NCI-H82 treated with DMSO at 0.1 percent for 48 hours (cell line): ENCODE measurements at regions not wholly inside any gene's neighbourhood (a gene's known extent, or its start where the extent isn't known, plus 50 kb on each side); places are given as distances from the start of the nearest gene placed in this dataset.
"Not testable (repeated sequence)": the region's sequence is repeated elsewhere in the genome, so short reads cannot be mapped to it uniquely, and the experiment has no call there.

Experiments
- DNase-seq: peaks from one replicate; lab custom pipeline; 2025; ENCODE audit not compliant: unreplicated experiment; lab: John Stamatoyannopoulos, UW

DNA sequence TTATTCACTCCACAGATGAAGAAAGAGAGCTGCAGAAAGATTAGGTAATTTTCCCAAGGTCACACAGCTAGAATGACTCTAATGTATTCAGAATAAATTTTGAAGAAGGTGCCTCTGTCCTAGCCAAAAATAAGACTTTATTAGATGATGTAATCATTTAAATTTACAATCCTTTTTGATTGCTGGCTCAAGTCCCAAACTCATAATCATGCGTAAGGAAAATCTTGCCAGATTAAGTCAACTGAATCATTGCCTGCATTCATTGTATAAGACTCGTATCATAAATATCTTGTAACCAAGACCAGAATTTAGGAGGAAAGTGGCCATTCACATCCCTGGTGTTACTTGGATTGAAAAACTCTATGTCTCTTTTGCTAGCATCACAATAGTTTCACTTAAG, 53.1 kb upstream of the STK39 start:
- no peak for DNase-seq

DNA sequence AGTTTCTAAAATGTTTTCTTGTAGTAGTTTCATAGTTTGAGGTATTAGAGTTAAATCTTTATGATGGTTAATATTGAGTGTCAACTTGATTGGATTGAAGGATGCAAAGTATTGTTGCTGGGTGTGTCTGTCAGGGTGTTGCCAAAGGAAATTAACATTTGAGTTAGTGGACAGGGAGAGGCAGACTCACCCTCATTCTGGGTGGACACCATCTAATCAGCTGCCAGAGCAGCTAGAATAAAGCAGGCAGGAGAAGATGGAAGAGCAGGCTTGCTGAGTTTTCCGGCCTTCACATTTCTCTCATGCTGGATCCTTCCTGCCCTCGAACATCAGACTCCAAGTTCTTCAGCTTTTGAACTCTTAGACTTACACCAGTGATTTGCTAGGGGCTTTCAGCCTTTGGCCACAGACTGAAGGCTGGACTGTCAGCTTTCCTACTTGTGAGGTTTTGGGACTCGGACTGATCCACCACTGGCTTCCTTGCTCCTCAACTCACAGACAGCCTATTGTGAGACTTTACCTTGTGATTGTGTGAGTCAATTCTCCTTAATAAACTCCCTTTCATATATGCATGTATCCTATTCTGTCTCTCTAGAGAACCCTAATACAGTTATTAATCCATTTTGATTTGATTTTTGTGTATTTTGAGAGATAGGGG, 56.8 kb upstream of the STK39 start:
- DNase-seq: no peak

DNA sequence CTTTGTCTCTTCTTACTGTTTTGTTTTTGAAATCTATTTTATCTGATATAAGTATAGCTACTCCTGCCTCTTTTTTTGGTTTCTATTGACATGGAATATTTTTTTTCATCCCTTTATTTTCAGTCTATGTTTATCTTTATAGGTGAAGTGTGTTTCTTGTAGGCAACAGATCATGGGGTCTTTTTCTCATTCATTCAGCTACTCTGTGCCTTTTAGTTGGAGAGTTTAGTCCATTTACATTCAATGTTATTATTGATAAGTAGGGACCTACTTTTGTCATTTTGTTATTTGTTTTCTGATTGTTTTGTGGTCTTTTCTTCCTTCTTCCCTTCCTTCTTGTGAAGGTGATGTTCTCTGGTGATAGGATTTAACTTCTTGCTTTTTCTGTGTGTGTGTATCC, 60.0 kb upstream of the STK39 start:
- no peak for DNase-seq

DNA sequence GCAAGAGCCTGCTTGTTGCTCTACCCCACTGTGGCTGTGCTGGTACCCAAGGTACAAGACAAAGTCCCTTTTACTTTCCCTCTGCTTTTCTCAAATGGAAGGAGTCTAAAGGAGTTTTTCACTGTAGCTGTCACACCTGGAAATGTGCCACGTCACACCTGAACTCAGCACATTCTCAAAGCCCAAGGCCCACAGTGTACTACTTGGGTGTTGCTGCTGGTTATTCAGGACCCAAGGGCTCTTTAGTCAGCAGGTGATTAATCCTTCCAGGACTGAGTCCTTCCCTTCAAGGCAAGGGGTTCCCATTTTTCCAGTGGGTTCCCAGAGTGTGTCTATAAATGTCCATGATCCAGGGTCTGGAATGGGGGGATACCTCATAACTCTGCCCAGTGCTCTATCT, 63.2 kb upstream of the STK39 start:
- DNase-seq: no peak

GRCh38 chr2:168311261-168311910, 64.0 kb upstream of the STK39 start:
- DNase-seq: no peak

DNA sequence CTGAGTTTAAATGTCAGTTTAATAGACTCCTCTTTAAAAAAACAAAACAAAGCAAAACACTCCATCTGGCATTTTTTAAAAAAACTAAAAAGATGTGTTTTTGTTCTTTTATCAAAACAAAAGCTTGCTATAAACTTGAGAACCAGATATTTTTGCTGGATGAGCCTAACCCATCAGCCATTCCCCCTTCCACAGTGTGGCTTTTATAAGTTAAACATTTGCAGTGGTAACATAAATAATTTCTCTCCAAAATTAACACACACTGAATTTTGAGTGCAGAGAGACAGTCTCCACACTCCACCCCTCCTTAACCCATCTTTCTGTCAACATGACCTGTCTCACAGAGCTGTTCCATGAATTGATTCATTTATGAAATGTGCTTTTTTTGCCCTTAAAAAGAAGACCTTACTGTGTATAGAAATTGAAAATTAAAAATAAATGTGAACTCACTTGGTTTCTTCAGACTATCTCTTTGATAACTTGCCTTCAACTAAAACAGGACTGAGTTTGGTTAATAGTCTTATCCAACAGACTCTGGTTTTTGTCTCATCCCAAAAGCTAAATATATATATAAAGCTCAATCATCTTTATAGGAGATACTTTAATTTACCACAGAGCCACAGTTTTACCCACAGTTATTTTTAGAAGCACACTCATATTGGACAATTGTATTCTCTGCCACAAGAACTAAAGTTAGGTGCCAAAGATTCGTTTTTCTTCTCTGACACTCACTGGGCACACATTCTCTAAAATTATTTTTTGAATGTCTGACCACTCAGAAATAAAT, 64.8 kb upstream of the STK39 start:
- no peak for DNase-seq

DNA sequence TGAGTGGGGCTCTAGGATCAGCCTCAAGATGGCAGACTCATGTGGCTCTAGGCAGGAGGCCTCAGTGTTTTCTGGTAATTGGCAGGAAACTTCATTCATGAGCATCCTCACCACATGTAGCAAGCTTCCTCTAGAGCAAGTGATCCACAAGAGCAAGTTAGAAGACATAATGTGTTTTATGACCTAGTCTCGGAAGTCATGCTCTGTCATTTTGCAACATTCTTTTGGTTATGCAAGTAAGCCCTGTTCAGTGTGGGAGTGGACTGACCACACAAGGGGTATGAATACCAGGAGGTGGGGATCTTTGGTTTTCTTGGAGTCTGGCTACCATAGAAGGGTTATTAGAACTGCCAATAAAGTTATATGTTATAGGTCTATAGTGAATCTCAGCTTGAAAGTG, 66.8 kb upstream of the STK39 start:
- no peak for DNase-seq

DNA sequence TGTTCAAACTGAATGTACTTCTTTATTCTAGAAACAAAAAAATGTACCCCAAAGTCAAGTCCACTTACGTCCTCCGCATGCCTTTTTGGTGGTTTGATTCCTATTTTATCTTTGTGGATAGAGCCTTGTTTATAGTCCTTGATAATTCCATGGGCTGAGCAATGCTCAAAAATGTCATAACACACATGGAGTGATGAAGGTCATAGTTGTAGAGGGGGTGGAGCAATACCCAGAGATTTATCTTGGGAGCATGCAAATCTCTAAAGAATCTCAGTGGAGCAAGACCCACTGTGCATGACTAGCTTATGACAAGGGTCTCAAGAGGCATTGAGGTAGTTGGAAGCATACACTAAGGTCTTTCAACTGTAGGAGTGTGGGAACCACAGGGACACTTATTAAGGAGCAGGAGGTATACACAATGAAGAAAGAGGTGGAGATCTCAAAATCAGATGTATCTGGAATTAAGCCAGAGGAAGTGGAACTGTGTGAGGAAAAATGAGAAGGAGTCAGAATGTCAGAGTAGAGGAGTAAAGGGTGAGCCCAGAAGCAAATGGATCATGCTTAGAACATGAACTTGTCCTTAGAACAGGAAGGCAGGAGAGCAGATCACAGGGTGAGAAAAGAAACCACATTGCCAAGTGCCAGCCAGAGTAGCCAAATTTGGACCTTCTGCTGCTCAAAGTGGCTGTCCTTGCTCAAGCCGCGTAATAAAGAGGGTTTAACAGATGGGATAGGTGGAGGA, 68.1 kb upstream of the STK39 start:
- no peak for DNase-seq

- DNase-seq: no peak
These were observed 68.7 kb upstream of the STK39 start for GRCh38 chr2:168316073-168316440.

- no peak for DNase-seq
These were observed 69.9 kb upstream of the STK39 start for GRCh38 chr2:168317282-168317681.

DNA sequence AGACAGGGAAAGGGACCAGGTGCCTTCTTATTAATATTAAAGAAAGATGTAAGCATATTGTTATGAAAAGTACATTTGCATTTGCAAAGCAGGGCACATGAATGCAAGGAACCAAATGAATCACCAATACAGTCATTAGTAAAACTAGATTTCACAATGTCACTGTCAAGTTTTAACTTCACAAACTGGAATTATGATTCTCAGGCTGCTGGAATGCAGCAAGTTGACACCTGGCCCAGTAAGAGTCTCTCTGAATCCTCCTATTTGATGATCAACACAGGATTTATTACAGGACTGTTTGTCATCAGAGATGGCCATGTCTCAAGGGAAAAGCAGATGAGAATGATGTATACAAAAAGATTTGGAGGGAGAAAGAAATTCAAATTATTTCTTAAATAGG, 72.9 kb upstream of the STK39 start:
- no peak for DNase-seq

DNA sequence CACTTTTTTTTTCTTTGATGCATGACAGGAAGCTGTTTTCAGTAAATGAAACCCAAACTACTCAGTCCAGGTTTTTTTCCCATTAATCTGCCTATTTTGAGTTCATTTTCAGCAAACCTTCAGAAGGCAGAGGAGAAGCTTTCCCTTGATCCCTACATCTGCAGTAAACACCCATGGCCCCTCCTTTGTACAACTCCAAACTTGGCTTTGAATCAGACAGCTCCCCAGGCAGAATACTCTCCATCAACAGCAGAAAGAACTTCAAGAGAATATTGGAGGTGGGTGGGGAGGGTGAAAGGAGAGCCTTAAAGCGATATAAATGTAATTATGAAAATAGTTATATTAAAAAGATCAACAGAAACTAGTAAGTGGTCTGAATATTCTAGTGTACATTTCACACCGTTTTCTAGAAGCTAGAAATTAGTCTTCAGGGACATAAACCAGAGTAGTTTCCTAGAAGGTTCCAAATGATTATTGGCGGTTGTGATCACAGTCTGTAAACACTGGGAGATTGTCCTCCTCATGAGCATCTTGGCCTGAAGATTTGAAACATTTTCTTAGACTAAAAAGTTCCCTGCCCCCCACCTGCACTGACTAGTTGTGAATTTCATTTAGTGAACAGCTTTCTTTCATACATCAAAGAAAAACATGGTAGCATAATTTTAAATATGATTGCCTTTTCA, 75.1 kb upstream of the STK39 start:
- no peak for DNase-seq

DNA sequence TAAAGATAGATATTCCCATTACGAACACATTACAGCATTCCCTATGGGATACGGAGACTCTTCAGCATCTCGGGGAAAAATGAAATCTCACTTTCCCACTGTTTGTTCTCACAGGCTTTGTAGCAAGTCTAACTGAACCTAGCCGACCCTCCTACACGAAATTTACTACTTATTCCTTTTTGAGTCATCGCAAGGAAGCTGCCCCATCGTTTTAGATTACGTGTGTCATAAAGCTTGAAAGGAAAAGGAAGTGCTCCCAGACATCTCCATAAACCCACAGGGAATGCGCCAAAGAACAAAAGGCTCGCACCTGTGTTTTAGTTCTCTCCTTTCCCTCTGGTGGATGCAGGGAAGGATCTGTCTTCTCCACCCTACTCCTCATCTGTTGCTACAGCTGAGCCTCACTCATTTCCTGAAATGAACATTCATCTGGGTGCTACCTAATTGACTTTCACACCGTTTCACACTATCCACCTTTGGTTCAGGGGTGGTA, 76.2 kb upstream of the STK39 start:
- no peak for DNase-seq

DNA sequence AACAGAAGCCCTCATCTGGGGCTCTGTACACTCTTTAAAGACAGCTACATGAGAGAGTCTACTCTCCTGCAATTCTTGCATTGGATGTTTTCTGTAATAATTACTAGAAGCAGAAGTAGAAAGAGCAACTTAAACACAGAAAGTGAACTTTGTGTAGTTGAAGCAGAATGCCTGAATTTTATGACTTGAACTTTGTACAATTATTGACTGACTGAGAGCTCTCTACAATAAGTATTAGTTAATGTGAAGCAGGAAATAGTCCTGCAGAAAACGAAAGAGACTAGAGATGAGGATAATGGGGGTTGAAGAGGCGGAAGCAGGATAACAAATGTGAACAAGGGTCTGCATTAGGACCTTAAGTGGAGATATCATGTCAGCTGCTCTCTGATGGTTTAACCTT, 79.2 kb upstream of the STK39 start:
- no peak for DNase-seq

DNA sequence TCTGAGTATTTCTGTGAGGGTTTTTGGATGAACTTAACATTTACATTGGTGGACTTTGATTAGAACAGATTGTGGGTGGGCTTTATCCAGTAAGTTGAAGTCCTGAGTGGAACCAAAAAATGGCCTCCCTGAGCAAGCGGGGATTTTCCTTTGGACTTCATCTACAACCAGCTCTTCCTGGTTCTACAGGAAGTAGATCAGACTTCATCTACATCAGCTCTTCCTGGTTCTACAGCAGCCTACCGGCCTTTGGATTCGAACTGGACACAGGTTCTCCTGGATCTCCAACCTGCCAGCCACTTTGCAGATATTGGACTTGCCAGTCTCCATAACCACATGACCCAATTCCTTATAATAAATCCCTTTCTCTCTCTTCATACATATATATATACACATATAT, 79.9 kb upstream of the STK39 start:
- no peak for DNase-seq

DNA sequence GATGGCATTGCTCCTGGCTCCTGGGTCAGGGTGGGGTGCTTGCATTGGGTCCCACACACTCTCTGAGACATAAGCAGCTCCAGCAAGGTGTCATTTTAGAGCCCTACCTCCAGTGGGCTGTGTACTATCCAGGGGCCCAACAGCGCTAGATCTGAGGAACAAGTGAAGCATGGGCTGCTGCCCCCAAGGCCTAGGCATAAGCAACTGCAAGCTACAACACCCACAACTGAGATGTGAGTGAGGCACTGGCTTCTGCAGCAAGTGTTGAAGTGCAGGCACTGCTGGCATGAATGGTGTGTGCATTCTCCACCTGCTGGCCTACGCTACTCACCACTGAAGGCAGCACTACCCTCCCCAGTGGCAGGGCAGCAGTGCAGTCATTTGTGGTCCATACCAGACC, 81.0 kb upstream of the STK39 start:
- DNase-seq: no peak

- no peak for DNase-seq
These were observed 83.4 kb upstream of the STK39 start for GRCh38 chr2:168330624-168331423.

- DNase-seq: not testable (repeated sequence)
These were observed 87.9 kb upstream of the STK39 start for GRCh38 chr2:168335254-168335653.

DNA sequence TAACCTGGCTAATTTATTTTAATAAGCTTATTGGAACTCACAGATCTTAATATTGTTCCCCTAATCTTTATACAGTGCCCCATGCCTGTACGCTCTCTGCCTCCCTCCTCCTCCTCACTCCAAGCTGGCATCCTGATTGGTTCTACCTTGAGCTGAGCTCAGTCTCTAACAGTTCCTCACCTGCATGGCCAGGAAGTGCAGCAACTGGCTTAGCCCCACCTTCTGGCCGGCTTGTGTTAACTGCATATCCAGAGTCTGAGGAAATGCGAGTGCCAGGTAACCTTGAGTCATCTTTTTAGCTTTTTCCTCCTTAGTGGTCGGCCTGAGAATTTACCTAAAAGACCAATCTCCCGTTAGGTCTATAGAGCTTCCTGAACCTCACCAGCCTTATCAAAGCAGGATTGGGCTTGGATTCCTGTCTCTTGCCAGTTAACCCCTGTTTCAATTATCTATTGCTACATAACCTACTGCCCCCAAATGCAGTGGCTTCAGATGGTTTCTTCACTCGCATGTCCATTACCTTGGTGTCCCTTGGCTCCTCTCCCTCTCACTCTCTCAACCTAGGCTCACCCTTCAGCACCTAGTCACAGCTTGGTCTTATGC, 89.5 kb upstream of the STK39 start:
- DNase-seq: no peak

- DNase-seq: no peak
These were observed 90.9 kb upstream of the STK39 start for GRCh38 chr2:168338292-168338691.
